K562 (cell line): ENCODE measurements at regions not wholly inside any gene's neighbourhood (a gene's known extent, or its start where the extent isn't known, plus 50 kb on each side); places are given as distances from the start of the nearest gene placed in this dataset.

Experiments used
- BRD4 ChIP-seq: fragments of 200-600 bp; sonication (generic); IDR thresholded peaks from 2 replicates; pipeline ENCODE4 v1.6.1; 2017; ENCODE audit warnings: inconsistent platforms
- CBX8 ChIP-seq: fragments of 200-600 bp; sonication (generic); IDR thresholded peaks from 2 replicates; pipeline ENCODE4 v1.6.1; 2012; ENCODE audit warnings: borderline replicate concordance, mixed run types, low read depth, mild to moderate bottlenecking, moderate library complexity, mixed read lengths, low read length, control low read depth, inconsistent platforms; ENCODE audit not compliant: poor library complexity, severe bottlenecking; ENCODE audit errors: extremely low read depth
- CHD4 ChIP-seq: fragments of 200-600 bp; sonication (generic); IDR thresholded peaks from 3 replicates; pipeline ENCODE4 v1.6.1; 2012; ENCODE audit warnings: low read depth, mild to moderate bottlenecking, mixed read lengths, low read length, inconsistent platforms; ENCODE audit not compliant: insufficient read depth, insufficient replicate concordance, poor library complexity, severe bottlenecking
- ESRRB ChIP-seq: fragments of 250-450 bp; sonication (Bioruptor Pico); IDR thresholded peaks from 2 replicates; pipeline ENCODE4 v1.5.0; 2020; ENCODE audit warnings: mild to moderate bottlenecking, moderate library complexity, borderline replicate concordance
- HNRNPLL ChIP-seq: fragments of 200-400 bp; formaldehyde crosslinking; IDR thresholded peaks from 2 replicates; pipeline ENCODE4 v1.6.1; 2017; ENCODE audit warnings: low read length, low read depth, mild to moderate bottlenecking; ENCODE audit not compliant: poor library complexity, severe bottlenecking
- JUND ChIP-seq, 2 experiments: IDR thresholded peaks; 2 replicates in 1 of 2; 3 replicates in 1 of 2; pipeline ENCODE4 v1.6.1; 2011; ENCODE audit warnings: borderline replicate concordance in 2 of 2, low read depth in 2 of 2, low read length in 2 of 2, improper control_type of control experiment in 1 of 2, missing biosample characterization in 1 of 2, missing genetic modification characterization in 1 of 2, missing genetic modification reagents in 1 of 2
- MAZ ChIP-seq, 2 experiments: fragments of 450-650 bp in 1 of 2; sonication (generic) in 1 of 2; formaldehyde crosslinking; IDR thresholded peaks in 1 of 2; conservative IDR thresholded peaks in 1 of 2; 2 replicates each; pipeline versions ENCODE4 v1.4.0 to v1.5.0; 2020; ENCODE audit warnings: mild to moderate bottlenecking in 1 of 2, missing genetic modification reagents in 1 of 2
- MTA1 ChIP-seq: fragments of 450-650 bp; IDR thresholded peaks from 2 replicates; pipeline ENCODE4 v1.6.1; 2017; ENCODE audit warnings: borderline replicate concordance
- NONO ChIP-seq, 2 experiments: fragments of 200-400 bp in 1 of 2; fragments of 450-650 bp in 1 of 2; formaldehyde crosslinking in 1 of 2; IDR thresholded peaks; 2 replicates each; pipeline ENCODE4 v1.6.1; 2017; ENCODE audit warnings: low read depth in 2 of 2, mild to moderate bottlenecking in 2 of 2, moderate library complexity in 2 of 2, low read length in 1 of 2
- POLR2AphosphoS5 ChIP-seq: IDR thresholded peaks from 2 replicates; pipeline ENCODE4 v1.6.1; 2011; ENCODE audit warnings: mild to moderate bottlenecking, low read depth, low read length, moderate library complexity; ENCODE audit not compliant: control insufficient read depth, insufficient read depth
- POLR2G ChIP-seq: fragments of 200-400 bp; formaldehyde crosslinking; IDR thresholded peaks from 2 replicates; pipeline ENCODE4 v1.6.1; 2017; ENCODE audit warnings: low read depth, mild to moderate bottlenecking, antibody characterized with exemption, low read length, moderate library complexity
- TRIM28 ChIP-seq: fragments of 450-650 bp; IDR thresholded peaks from 2 replicates; pipeline ENCODE4 v1.6.1; 2017
- ZNF143 ChIP-seq: sonication (generic); formaldehyde crosslinking; IDR thresholded peaks from 2 replicates; pipeline ENCODE4 v1.9.0; 2022; ENCODE audit warnings: mild to moderate bottlenecking, missing genetic modification reagents
- ZNF212 ChIP-seq: fragments of 450-650 bp; formaldehyde crosslinking; IDR thresholded peaks from 2 replicates; pipeline ENCODE4 v1.4.0; 2020; ENCODE audit warnings: mild to moderate bottlenecking
- ZNF561 ChIP-seq: fragments of 450-650 bp; formaldehyde crosslinking; conservative IDR thresholded peaks from 2 replicates; pipeline ENCODE4 v1.4.0; 2020; ENCODE audit warnings: mild to moderate bottlenecking, moderate library complexity
- ZNF609 ChIP-seq: sonication (generic); formaldehyde crosslinking; IDR thresholded peaks from 2 replicates; pipeline ENCODE4 v1.8.1; 2023; ENCODE audit warnings: missing genetic modification reagents, mild to moderate bottlenecking, borderline replicate concordance
- ZNF695 ChIP-seq: fragments of 450-650 bp; formaldehyde crosslinking; IDR thresholded peaks from 2 replicates; pipeline ENCODE4 v1.4.0; 2020; ENCODE audit warnings: mild to moderate bottlenecking, moderate library complexity
- TF ChIP-seq, protein P1 (sequence below), 2 experiments: fragments of 450-650 bp in 1 of 2; sonication (generic) in 1 of 2; formaldehyde crosslinking; conservative IDR thresholded peaks; 2 replicates each; pipeline versions ENCODE4 v1.4.0 to v1.8.1; 2020 to 2022; ENCODE audit warnings: mild to moderate bottlenecking in 1 of 2, missing genetic modification reagents in 1 of 2
- TF ChIP-seq, protein P2 (sequence below): fragments of 250-450 bp; sonication (Bioruptor Pico); IDR thresholded peaks from 2 replicates; pipeline ENCODE4 v1.5.0; 2021; ENCODE audit warnings: mild to moderate bottlenecking, borderline replicate concordance

DNA sequence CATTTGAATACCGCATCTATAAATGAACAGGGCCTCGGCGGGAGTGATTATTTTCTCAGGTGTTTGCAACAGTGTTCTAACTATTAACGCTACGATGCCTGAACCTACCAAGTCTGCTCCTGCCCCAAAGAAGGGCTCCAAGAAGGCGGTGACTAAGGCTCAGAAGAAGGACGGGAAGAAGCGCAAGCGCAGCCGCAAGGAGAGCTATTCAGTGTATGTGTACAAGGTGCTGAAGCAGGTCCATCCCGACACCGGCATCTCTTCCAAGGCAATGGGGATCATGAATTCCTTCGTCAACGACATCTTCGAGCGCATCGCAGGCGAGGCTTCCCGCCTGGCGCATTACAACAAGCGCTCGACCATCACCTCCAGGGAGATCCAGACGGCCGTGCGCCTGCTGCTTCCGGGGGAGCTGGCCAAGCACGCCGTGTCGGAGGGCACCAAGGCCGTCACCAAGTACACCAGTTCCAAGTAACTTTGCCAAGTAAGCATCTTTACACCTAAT is 70.9 kb downstream of the HFE start (continued):
- TF ChIP-seq CHD4 (no peak), JUND (IDR thresholded peaks at IDR 0.05; ENCODE audit: borderline replicate concordance, low read depth, low read length) (peak; percentile 45; the same call in 1 of the 2 replicates), JUND (tag; IDR thresholded peaks at IDR 0.05; ENCODE audit: borderline replicate concordance, low read depth, low read length) (no peak; the same call in 1 of the 3 replicates), TRIM28 (no peak), NONO (IDR thresholded peaks at IDR 0.05; ENCODE audit: low read depth in 2 of 2, low read length in 1 of 2) (no peak), MTA1 (no peak), POLR2G (peak; percentile 86), CBX8 (no peak), ZNF212 (CRISPR knock-in tag) (no peak), HNRNPLL (peak; percentile 91), POLR2AphosphoS5 (peak; percentile 92), ZNF695 (CRISPR knock-in tag) (no peak), ZNF609 (CRISPR knock-in tag) (no peak; the same call in 1 of the 2 replicates), BRD4 (no peak), ESRRB (CRISPR knock-in tag) (no peak), ZNF143 (CRISPR knock-in tag) (no peak), MAZ (CRISPR knock-in tag; conservative IDR thresholded peaks at IDR 0.05 in 1 of 2, IDR thresholded peaks at IDR 0.05 in 1 of 2) (peak in 1 of 2 experiments; percentile 29; a peak in 2 of 4 replicates), ZNF561 (CRISPR knock-in tag) (no peak)
- TF ChIP-seq, protein P1, sequence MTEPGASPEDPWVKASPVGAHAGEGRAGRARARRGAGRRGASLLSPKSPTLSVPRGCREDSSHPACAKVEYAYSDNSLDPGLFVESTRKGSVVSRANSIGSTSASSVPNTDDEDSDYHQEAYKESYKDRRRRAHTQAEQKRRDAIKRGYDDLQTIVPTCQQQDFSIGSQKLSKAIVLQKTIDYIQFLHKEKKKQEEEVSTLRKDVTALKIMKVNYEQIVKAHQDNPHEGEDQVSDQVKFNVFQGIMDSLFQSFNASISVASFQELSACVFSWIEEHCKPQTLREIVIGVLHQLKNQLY (CRISPR knock-in tag; conservative IDR thresholded peaks at IDR 0.05), result no peak; a peak in 1 of 4 replicates
- TF ChIP-seq, protein P2, sequence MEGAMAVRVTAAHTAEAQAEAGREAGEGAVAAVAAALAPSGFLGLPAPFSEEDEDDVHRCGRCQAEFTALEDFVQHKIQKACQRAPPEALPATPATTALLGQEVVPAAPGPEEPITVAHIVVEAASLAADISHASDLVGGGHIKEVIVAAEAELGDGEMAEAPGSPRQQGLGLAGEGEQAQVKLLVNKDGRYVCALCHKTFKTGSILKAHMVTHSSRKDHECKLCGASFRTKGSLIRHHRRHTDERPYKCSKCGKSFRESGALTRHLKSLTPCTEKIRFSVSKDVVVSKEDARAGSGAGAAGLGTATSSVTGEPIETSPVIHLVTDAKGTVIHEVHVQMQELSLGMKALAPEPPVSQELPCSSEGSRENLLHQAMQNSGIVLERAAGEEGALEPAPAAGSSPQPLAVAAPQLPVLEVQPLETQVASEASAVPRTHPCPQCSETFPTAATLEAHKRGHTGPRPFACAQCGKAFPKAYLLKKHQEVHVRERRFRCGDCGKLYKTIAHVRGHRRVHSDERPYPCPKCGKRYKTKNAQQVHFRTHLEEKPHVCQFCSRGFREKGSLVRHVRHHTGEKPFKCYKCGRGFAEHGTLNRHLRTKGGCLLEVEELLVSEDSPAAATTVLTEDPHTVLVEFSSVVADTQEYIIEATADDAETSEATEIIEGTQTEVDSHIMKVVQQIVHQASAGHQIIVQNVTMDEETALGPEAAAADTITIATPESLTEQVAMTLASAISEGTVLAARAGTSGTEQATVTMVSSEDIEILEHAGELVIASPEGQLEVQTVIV (CRISPR knock-in tag), result no peak
